CD8-positive, alpha-beta memory T cell (primary cell): ENCODE measurements at regions not wholly inside any gene's neighbourhood (a gene's known extent, or its start where the extent isn't known, plus 50 kb on each side); places are given as distances from the start of the nearest gene placed in this dataset.

Experiments used
- CTCF ChIA-PET: fragments of 350-600 bp; sonication (Branson Sonifier 250); formaldehyde crosslinking; loops from one replicate; lab custom pipeline; 2021; ENCODE audit warnings: antibody characterized with exemption; lab: Charles Lee
- POLR2A ChIA-PET: fragments of 350-600 bp; sonication (Branson Sonifier 250); formaldehyde crosslinking; loops from one replicate; lab custom pipeline; 2021; ENCODE audit warnings: antibody characterized with exemption; lab: Charles Lee
- DNase-seq, 5 donors: peaks; one replicate each; pipeline versions ENCODE4 v3.0.0 to v3.0.0-alpha.2; 2020 to 2022; ENCODE audit warnings: mixed read lengths in 1 of 5
- H3K27ac ChIP-seq: one replicate; pipeline ENCODE4 v1.7.0; 2013; ENCODE audit warnings: low read depth, mild to moderate bottlenecking, low read length, moderate library complexity
- H3K27me3 ChIP-seq: 2 replicates; pipeline ENCODE4 v1.7.0; 2013; ENCODE audit warnings: low read length, mild to moderate bottlenecking; ENCODE audit not compliant: insufficient read depth, poor library complexity, severe bottlenecking
- H3K36me3 ChIP-seq: 2 replicates; pipeline ENCODE4 v1.7.0; 2013; ENCODE audit warnings: mild to moderate bottlenecking, low read length, moderate library complexity; ENCODE audit not compliant: insufficient read depth
- H3K4me1 ChIP-seq: 2 replicates; pipeline ENCODE4 v1.7.0; 2013; ENCODE audit warnings: mild to moderate bottlenecking, low read length, moderate library complexity; ENCODE audit not compliant: insufficient read depth
- H3K4me3 ChIP-seq: 2 replicates; pipeline ENCODE4 v1.7.0; 2013; ENCODE audit warnings: mild to moderate bottlenecking, low read length
- H3K9me3 ChIP-seq: 2 replicates; pipeline ENCODE4 v1.7.0; 2013; ENCODE audit warnings: mild to moderate bottlenecking, low read length
- H3K27ac Mint-ChIP-seq, 8 donors: one replicate each; pipeline ENCODE4 v1.8.0; 2020 to 2021; ENCODE audit warnings: mixed read lengths in 8 of 8, mild to moderate bottlenecking in 6 of 8, inconsistent platforms in 3 of 8, moderate library complexity in 3 of 8
- H3K27me3 Mint-ChIP-seq, 2 donors: one replicate each; pipeline ENCODE4 v1.8.0; 2020 to 2021; ENCODE audit warnings: mixed read lengths in 2 of 2, mild to moderate bottlenecking in 1 of 2, moderate library complexity in 1 of 2
- H3K36me3 Mint-ChIP-seq, 3 donors: one replicate each; pipeline ENCODE4 v1.8.0; 2020 to 2021; ENCODE audit warnings: mixed read lengths in 3 of 3, inconsistent platforms in 1 of 3, mild to moderate bottlenecking in 1 of 3
- H3K4me1 Mint-ChIP-seq, 3 donors: one replicate each; pipeline ENCODE4 v1.8.0; 2020 to 2021; ENCODE audit warnings: mixed read lengths in 3 of 3, inconsistent platforms in 1 of 3, mild to moderate bottlenecking in 1 of 3
- H3K4me3 Mint-ChIP-seq, 7 donors: one replicate each; pipeline ENCODE4 v1.8.0; 2020 to 2021; ENCODE audit warnings: mixed read lengths in 7 of 7, mild to moderate bottlenecking in 6 of 7, moderate library complexity in 4 of 7, inconsistent platforms in 2 of 7
- H3K9me3 Mint-ChIP-seq, 5 donors: one replicate each; pipeline ENCODE4 v1.8.0; 2020 to 2022; ENCODE audit warnings: mixed read lengths in 5 of 5, mild to moderate bottlenecking in 3 of 5, moderate library complexity in 2 of 5, inconsistent platforms in 1 of 5

- H3K27ac ChIP-seq = no peak overlapping the region
- H3K36me3 Mint-ChIP-seq = no peaks in the 10 kb centered on the region
- H3K4me1 ChIP-seq = no peaks in the 10 kb centered on the region
- H3K9me3 Mint-ChIP-seq = peaks cover 4 to 34% (median 7%) of the 10 kb centered on the region in 5 donors
- H3K4me3 Mint-ChIP-seq = no peak overlapping the region
- DNase-seq = no peak
- no peaks in the 10 kb centered on the region for H3K27me3 ChIP-seq
- H3K27ac Mint-ChIP-seq = no peak overlapping the region
- H3K36me3 ChIP-seq = no peaks in the 10 kb centered on the region
- no peaks in the 10 kb centered on the region for H3K9me3 ChIP-seq
- no peaks in the 10 kb centered on the region for H3K4me1 Mint-ChIP-seq
- ChIA-PET CTCF (no interaction called here), POLR2A (no interaction called here)
- H3K27me3 Mint-ChIP-seq = no peaks in the 10 kb centered on the region
- H3K4me3 ChIP-seq = no peak overlapping the region
These were observed 619.3 kb upstream of the ZNF608 start for GRCh38 chr5:125365747-125366146.

GRCh38 chr5:125367702-125368101, 621.3 kb upstream of the ZNF608 start:
- Mint-ChIP-seq H3K9me3 (peaks cover 4 to 42% (median 8%) of the 10 kb centered on the region in 5 donors), H3K4me1 (no peaks in the 10 kb centered on the region), H3K36me3 (no peaks in the 10 kb centered on the region), H3K27me3 (no peaks in the 10 kb centered on the region), H3K4me3 (no peak overlapping the region), H3K27ac (no peak overlapping the region)
- no peak overlapping the region for H3K27ac ChIP-seq
- H3K27me3 ChIP-seq = no peaks in the 10 kb centered on the region
- no peaks in the 10 kb centered on the region for H3K4me1 ChIP-seq
- H3K9me3 ChIP-seq = no peaks in the 10 kb centered on the region
- CTCF ChIA-PET = no interaction called here
- POLR2A ChIA-PET = no interaction called here
- H3K4me3 ChIP-seq = no peak overlapping the region
- no peak for DNase-seq
- no peaks in the 10 kb centered on the region for H3K36me3 ChIP-seq

GRCh38 chr5:125370461-125371205, 624.2 kb upstream of the ZNF608 start:
- Mint-ChIP-seq H3K36me3 (no peaks in the 10 kb centered on the region), H3K27me3 (no peaks in the 10 kb centered on the region), H3K4me3 (no peak overlapping the region), H3K4me1 (no peaks in the 10 kb centered on the region), H3K27ac (no peak overlapping the region), H3K9me3 (peaks cover 4 to 58% (median 7%) of the 10 kb centered on the region in 5 donors)
- Histone ChIP-seq H3K9me3 (no peaks in the 10 kb centered on the region), H3K4me3 (no peak overlapping the region), H3K4me1 (no peaks in the 10 kb centered on the region), H3K27me3 (no peaks in the 10 kb centered on the region), H3K36me3 (no peaks in the 10 kb centered on the region), H3K27ac (no peak overlapping the region)
- DNase-seq = no peak
- ChIA-PET CTCF (no interaction called here), POLR2A (no interaction called here)

- H3K9me3 ChIP-seq = no peaks in the 10 kb centered on the region
- peaks cover 0 to 41% (median 9%) of the 10 kb centered on the region in 5 donors for H3K9me3 Mint-ChIP-seq
- CTCF ChIA-PET = no interaction called here
- no peak overlapping the region for H3K4me3 ChIP-seq
- no peak overlapping the region for H3K4me3 Mint-ChIP-seq
- H3K27me3 ChIP-seq = no peaks in the 10 kb centered on the region
- no peak for DNase-seq
- POLR2A ChIA-PET = no interaction called here
- H3K27me3 Mint-ChIP-seq = no peaks in the 10 kb centered on the region
- no peaks in the 10 kb centered on the region for H3K36me3 ChIP-seq
- no peak overlapping the region for H3K27ac ChIP-seq
- no peaks in the 10 kb centered on the region for H3K4me1 Mint-ChIP-seq
- H3K27ac Mint-ChIP-seq = no peak overlapping the region
- H3K4me1 ChIP-seq = no peaks in the 10 kb centered on the region
- no peaks in the 10 kb centered on the region for H3K36me3 Mint-ChIP-seq
These were observed 626.5 kb upstream of the ZNF608 start for GRCh38 chr5:125372694-125373631.

GRCh38 chr5:125375143-125375542, 628.7 kb upstream of the ZNF608 start:
- H3K27me3 Mint-ChIP-seq = no peaks in the 10 kb centered on the region
- H3K36me3 ChIP-seq = no peaks in the 10 kb centered on the region
- H3K4me1 Mint-ChIP-seq = no peaks in the 10 kb centered on the region
- no peak overlapping the region for H3K27ac ChIP-seq
- H3K27ac Mint-ChIP-seq = no peak overlapping the region
- H3K36me3 Mint-ChIP-seq = no peaks in the 10 kb centered on the region
- no peak overlapping the region for H3K4me3 Mint-ChIP-seq
- H3K9me3 ChIP-seq = no peaks in the 10 kb centered on the region
- H3K27me3 ChIP-seq = no peaks in the 10 kb centered on the region
- ChIA-PET CTCF (no interaction called here), POLR2A (no interaction called here)
- no peaks in the 10 kb centered on the region for H3K4me1 ChIP-seq
- H3K4me3 ChIP-seq = no peak overlapping the region
- H3K9me3 Mint-ChIP-seq = peaks cover 0 to 38% (median 7%) of the 10 kb centered on the region in 5 donors
- no peak for DNase-seq

GRCh38 chr5:125376059-125376641, 629.7 kb upstream of the ZNF608 start:
- no peaks in the 10 kb centered on the region for H3K36me3 Mint-ChIP-seq
- no peak overlapping the region for H3K4me3 ChIP-seq
- POLR2A ChIA-PET = no interaction called here
- H3K4me3 Mint-ChIP-seq = no peak overlapping the region
- no peaks in the 10 kb centered on the region for H3K27me3 Mint-ChIP-seq
- H3K36me3 ChIP-seq = no peaks in the 10 kb centered on the region
- H3K9me3 ChIP-seq = no peaks in the 10 kb centered on the region
- no peaks in the 10 kb centered on the region for H3K4me1 Mint-ChIP-seq
- CTCF ChIA-PET = no interaction called here
- no peaks in the 10 kb centered on the region for H3K27me3 ChIP-seq
- no peak for DNase-seq
- peaks cover 0 to 32% (median 7%) of the 10 kb centered on the region in 5 donors for H3K9me3 Mint-ChIP-seq
- H3K4me1 ChIP-seq = no peaks in the 10 kb centered on the region
- no peak overlapping the region for H3K27ac Mint-ChIP-seq
- no peak overlapping the region for H3K27ac ChIP-seq

- Mint-ChIP-seq H3K36me3 (no peaks in the 10 kb centered on the region), H3K4me1 (no peaks in the 10 kb centered on the region), H3K27ac (no peak overlapping the region), H3K4me3 (no peak overlapping the region), H3K9me3 (peaks cover 0 to 30% (median 7%) of the 10 kb centered on the region in 5 donors), H3K27me3 (no peaks in the 10 kb centered on the region)
- H3K9me3 ChIP-seq = no peaks in the 10 kb centered on the region
- no peaks in the 10 kb centered on the region for H3K36me3 ChIP-seq
- H3K27me3 ChIP-seq = no peaks in the 10 kb centered on the region
- no peak overlapping the region for H3K4me3 ChIP-seq
- no peak for DNase-seq
- H3K4me1 ChIP-seq = no peaks in the 10 kb centered on the region
- POLR2A ChIA-PET = no interaction called here
- CTCF ChIA-PET = no interaction called here
- no peak overlapping the region for H3K27ac ChIP-seq
These were observed 630.7 kb upstream of the ZNF608 start for GRCh38 chr5:125377141-125377540.

GRCh38 chr5:125381290-125381689, 634.9 kb upstream of the ZNF608 start:
- POLR2A ChIA-PET = no interaction called here
- CTCF ChIA-PET = no interaction called here
- no peak for DNase-seq

More at GRCh38 chr5:125381290-125381689, 634.9 kb upstream of the ZNF608 start:
- H3K27me3 Mint-ChIP-seq = no peaks in the 10 kb centered on the region
- Histone ChIP-seq H3K9me3 (no peaks in the 10 kb centered on the region), H3K36me3 (no peaks in the 10 kb centered on the region), H3K4me1 (no peaks in the 10 kb centered on the region), H3K27me3 (no peaks in the 10 kb centered on the region), H3K4me3 (no peak overlapping the region), H3K27ac (no peak overlapping the region)
- H3K27ac Mint-ChIP-seq = no peak overlapping the region
- no peaks in the 10 kb centered on the region for H3K36me3 Mint-ChIP-seq
- H3K4me3 Mint-ChIP-seq = no peak overlapping the region
- H3K4me1 Mint-ChIP-seq = no peaks in the 10 kb centered on the region
- H3K9me3 Mint-ChIP-seq = peaks cover 0 to 23% (median 8%) of the 10 kb centered on the region in 5 donors
